Heart left ventricle (tissue), 16 donors: ENCODE measurements at regions not wholly inside any gene's neighbourhood (a gene's known extent, or its start where the extent isn't known, plus 50 kb on each side); places are given as distances from the start of the nearest gene placed in this dataset.

Source experiments
- ATAC-seq, 4 donors: fragments of 200-7000 bp; cut with Tn5 transposase; one replicate each; pipeline ENCODE4 v1.9.1; 2020 to 2022; ENCODE audit warnings: moderate library complexity in 4 of 4, mild to moderate bottlenecking in 3 of 4, moderate number of reproducible peaks in 1 of 4
- DNase-seq, 5 donors: peaks; one replicate each; pipeline ENCODE4 v3.0.0-alpha.2; 2020
- H3K27ac ChIP-seq, 12 donors: fragments of 200-600 bp; sonication (generic) in 4 of 12; one replicate each; pipeline versions ENCODE4 v1.5.0 to v1.8.0; 2016 to 2022; ENCODE audit warnings: mild to moderate bottlenecking in 2 of 12
- H3K27me3 ChIP-seq, 9 donors: fragments of 200-600 bp; sonication (generic) in 2 of 9; one replicate each; pipeline versions ENCODE4 v1.5.1 to v1.8.0; 2016 to 2022; ENCODE audit warnings: mild to moderate bottlenecking in 3 of 9
- H3K36me3 ChIP-seq, 9 donors: fragments of 200-600 bp; sonication (generic) in 2 of 9; one replicate each; pipeline versions ENCODE4 v1.5.0 to v1.8.0; 2018 to 2022; ENCODE audit warnings: mild to moderate bottlenecking in 2 of 9
- H3K4me1 ChIP-seq, 12 donors: fragments of 200-600 bp; sonication (generic) in 4 of 12; one replicate each; pipeline versions ENCODE4 v1.5.0 to v1.8.0; 2016 to 2022; ENCODE audit warnings: mild to moderate bottlenecking in 3 of 12
- H3K4me3 ChIP-seq, 12 donors: fragments of 200-600 bp; sonication (generic) in 4 of 12; one replicate each; pipeline versions ENCODE4 v1.5.0 to v1.8.0; 2017 to 2022; ENCODE audit warnings: mild to moderate bottlenecking in 9 of 12, moderate library complexity in 4 of 12
- H3K9me3 ChIP-seq, 12 donors: fragments of 200-600 bp; sonication (generic) in 4 of 12; one replicate each; pipeline versions ENCODE4 v1.5.0 to v1.8.0; 2016 to 2022; ENCODE audit warnings: mild to moderate bottlenecking in 1 of 12
- CTCF ChIP-seq, 12 donors: fragments of 200-600 bp; sonication (generic) in 4 of 12; IDR thresholded peaks; one replicate each; pipeline versions ENCODE4 v1.5.0 to v1.8.0; 2018 to 2022; ENCODE audit warnings: antibody characterized with exemption in 12 of 12, mild to moderate bottlenecking in 5 of 12
- POLR2A ChIP-seq, 2 donors: fragments of 450-650 bp; IDR thresholded peaks; one replicate each; pipeline ENCODE4 v1.6.1; 2017; ENCODE audit warnings: antibody characterized with exemption in 2 of 2, mild to moderate bottlenecking in 2 of 2, moderate library complexity in 2 of 2
- WGBS, 4 donors: extraction: QIAGEN DNeasy Blood & Tissue Kit in 2 of 4; methylation state at CpG; one replicate each; pipeline versions ENCODE4 v1.1.5 to v1.1.7; 2013 to 2018; 5-methylcytosine and 5-hydroxymethylcytosine counted together
- intact Hi-C, 10 donors: fragments of 100-400 bp; cut with DNase I; formaldehyde crosslinking; loops; one replicate each; pipeline versions ENCODE4 v1.11.1 to v1.14.2; 2022
- donor health status: ischemic (EF 13 %, LVEDD 7.1; RV severe dilation, severe dysfunction).
- donor health status: healthy with polysubstance abuse.
- donor health status: DM: no; HTN: yes; CAD: no.
- donor health status: DM: no; HTN: no; CAD: no.
- donor health status: ischemic (EF 25% LVEDD 6.9; RV normal size, moderate dysfunction).
- donor health status: ischemic (EF 25% LVEDD 5.7; RV mildly dilated, moderate dysfunction).
- donor health status: healthy.
- donor health status: DM: yes; HTN: yes; CAD: no.
- donor health status: ischemic (EF 35%, LVEDD 5.7; RV mildly dilated, moderate dysfunction).
- donor health status: nonischemic (EF 11% LVEDD 7.7; RV severe dilation, severe dysfunction).
- donor health status: DM: yes; HTN: yes; CAD: no.
- donor health status: PGD.
- donor health status: ischemic (EF 29% LVEDD 5.4; RV normal size, mild dysfunction).
- donor health status: nonischemic (EF 23%, LVEDD 6.1; RV moderate dilation, normal function).

- Histone ChIP-seq H3K27me3 (peaks cover 0 to 22% (median 7%) of the 10 kb centered on the region in 9 donors), H3K27ac (no peak overlapping the region), H3K9me3 (no peaks in the 10 kb centered on the region), H3K4me1 (peaks cover 0 to 11% (median 6%) of the 10 kb centered on the region in 12 donors), H3K4me3 (no peak overlapping the region), H3K36me3 (no peaks in the 10 kb centered on the region)
- ATAC-seq (peak in 1 of 4 donors; percentile 22), DNase-seq (no peak)
- 0 to 2% (median 0%) methylated on average over 3 to 4 of the region's 4 CpGs for WGBS, 4 donors
- TF ChIP-seq CTCF (IDR thresholded peaks at IDR 0.05) (peak; percentile 63 to 82 (median 73)), POLR2A (IDR thresholded peaks at IDR 0.05) (no peak)
- intact Hi-C loops = loop anchor here in 8 of 10 donors (5.0 to 10.0 kb wide), 9 partner anchors 44 to 551 kb away; no protein-coding TSS in a partner anchor
Observed at GRCh38 chr1:209202830-209203532, 380.5 kb upstream of the CAMK1G start.

GRCh38 chr1:209203533-209203895, 380.0 kb upstream of the CAMK1G start:
- Histone ChIP-seq H3K9me3 (no peaks in the 10 kb centered on the region), H3K36me3 (no peaks in the 10 kb centered on the region), H3K4me3 (no peak overlapping the region), H3K27ac (no peak overlapping the region), H3K4me1 (peaks cover 0 to 16% (median 11%) of the 10 kb centered on the region in 12 donors), H3K27me3 (peaks cover 0 to 27% (median 12%) of the 10 kb centered on the region in 9 donors)
- TF ChIP-seq POLR2A (IDR thresholded peaks at IDR 0.05) = no peak
- TF ChIP-seq CTCF (IDR thresholded peaks at IDR 0.05) = no peak
- DNase-seq (no peak), ATAC-seq (no peak)
- WGBS, 4 donors = 84 to 91% (median 88%) methylated on average over 7 of the region's 7 CpGs
- intact Hi-C loops = loop anchor here in 8 of 10 donors (5.0 to 10.0 kb wide), 9 partner anchors 44 to 551 kb away; no protein-coding TSS in a partner anchor

GRCh38 chr1:209205039-209205438, 378.5 kb upstream of the CAMK1G start:
- intact Hi-C loops = loop anchor here (5.0 to 10.0 kb wide), 6 partner anchors 150 to 1183 kb away; no protein-coding TSS in a partner anchor
- peaks cover 0 to 16% (median 11%) of the 10 kb centered on the region in 12 donors for H3K4me1 ChIP-seq
- no peak overlapping the region for H3K27ac ChIP-seq
- TF ChIP-seq CTCF (IDR thresholded peaks at IDR 0.05) (no peak), POLR2A (IDR thresholded peaks at IDR 0.05) (no peak)
- H3K36me3 ChIP-seq = no peaks in the 10 kb centered on the region
- H3K4me3 ChIP-seq = no peak overlapping the region
- H3K9me3 ChIP-seq = no peaks in the 10 kb centered on the region
- WGBS, 4 donors = 81 to 88% (median 84%) methylated on average over 4 of the region's 4 CpGs
- no peak for ATAC-seq
- DNase-seq = no peak
- peaks cover 0 to 36% (median 17%) of the 10 kb centered on the region in 9 donors for H3K27me3 ChIP-seq

GRCh38 chr1:209207126-209207700, 376.3 kb upstream of the CAMK1G start:
- intact Hi-C loops = loop anchor here (5.0 to 10.0 kb wide), 6 partner anchors 148 to 1185 kb away; no protein-coding TSS in a partner anchor
- ATAC-seq (peak in 3 of 4 donors; percentile 43 to 67 (median 54)), DNase-seq (peak in 1 of 5 donors; percentile 29)
- Histone ChIP-seq H3K27me3 (peaks cover 0 to 41% (median 24%) of the 10 kb centered on the region in 9 donors), H3K4me3 (peak overlapping the region in 10 of 12 donors; percentile 4 to 53 (median 38)), H3K27ac (peak overlapping the region in 4 of 12 donors; percentile 6 to 22 (median 19)), H3K36me3 (no peaks in the 10 kb centered on the region), H3K4me1 (peaks cover 0 to 16% (median 11%) of the 10 kb centered on the region in 12 donors), H3K9me3 (no peaks in the 10 kb centered on the region)
- TF ChIP-seq POLR2A (IDR thresholded peaks at IDR 0.05) = no peak
- TF ChIP-seq CTCF (IDR thresholded peaks at IDR 0.05) = no peak
- WGBS, 4 donors = 24 to 41% (median 30%) methylated on average over 9 to 11 of the region's 11 CpGs
